ENCODE measurements at regions not wholly inside any gene's neighbourhood (a gene's known extent, or its start where the extent isn't known, plus 50 kb on each side); places are given as distances from the start of the nearest gene placed in this dataset.

DNA sequence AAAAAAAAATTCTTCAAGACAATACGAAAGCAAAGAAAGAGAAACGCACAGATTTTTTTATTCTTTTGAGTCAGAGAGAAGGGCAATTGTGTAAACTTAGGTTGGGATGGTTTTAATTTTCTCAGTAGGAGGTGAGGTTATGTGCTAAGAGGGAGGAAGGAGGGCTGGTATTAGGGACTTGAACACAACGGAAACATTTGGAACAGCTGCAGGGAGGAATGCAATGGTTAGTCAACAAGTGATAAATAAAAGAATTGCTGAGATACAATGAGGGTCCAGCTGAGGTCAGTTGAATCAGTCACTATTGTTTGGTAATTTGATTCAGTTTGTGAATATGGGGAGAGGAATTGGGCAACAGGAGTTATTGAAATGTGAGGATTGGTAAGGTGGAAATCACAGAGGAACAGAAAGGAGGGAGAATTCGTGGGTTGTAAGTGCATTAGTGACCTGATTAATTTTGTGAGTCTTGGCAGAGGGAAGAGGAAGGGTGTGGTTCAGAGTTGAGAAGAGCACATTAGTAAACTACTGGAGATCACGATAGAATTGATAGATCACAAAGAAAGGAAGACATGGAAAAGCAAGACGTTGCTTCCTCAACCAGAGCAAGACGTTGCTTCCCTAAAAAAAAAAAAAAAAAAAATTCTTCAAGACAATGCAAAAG, 499.5 kb upstream of the SPRY2 start:
- TF ChIP-seq, protein P1, sequence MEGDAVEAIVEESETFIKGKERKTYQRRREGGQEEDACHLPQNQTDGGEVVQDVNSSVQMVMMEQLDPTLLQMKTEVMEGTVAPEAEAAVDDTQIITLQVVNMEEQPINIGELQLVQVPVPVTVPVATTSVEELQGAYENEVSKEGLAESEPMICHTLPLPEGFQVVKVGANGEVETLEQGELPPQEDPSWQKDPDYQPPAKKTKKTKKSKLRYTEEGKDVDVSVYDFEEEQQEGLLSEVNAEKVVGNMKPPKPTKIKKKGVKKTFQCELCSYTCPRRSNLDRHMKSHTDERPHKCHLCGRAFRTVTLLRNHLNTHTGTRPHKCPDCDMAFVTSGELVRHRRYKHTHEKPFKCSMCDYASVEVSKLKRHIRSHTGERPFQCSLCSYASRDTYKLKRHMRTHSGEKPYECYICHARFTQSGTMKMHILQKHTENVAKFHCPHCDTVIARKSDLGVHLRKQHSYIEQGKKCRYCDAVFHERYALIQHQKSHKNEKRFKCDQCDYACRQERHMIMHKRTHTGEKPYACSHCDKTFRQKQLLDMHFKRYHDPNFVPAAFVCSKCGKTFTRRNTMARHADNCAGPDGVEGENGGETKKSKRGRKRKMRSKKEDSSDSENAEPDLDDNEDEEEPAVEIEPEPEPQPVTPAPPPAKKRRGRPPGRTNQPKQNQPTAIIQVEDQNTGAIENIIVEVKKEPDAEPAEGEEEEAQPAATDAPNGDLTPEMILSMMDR (IDR thresholded peaks at IDR 0.05): no peak
- no peak for TF ChIP-seq POLR2A (IDR thresholded peaks at IDR 0.05)
